Keratinocyte (primary cell): ENCODE measurements at regions not wholly inside any gene's neighbourhood (a gene's known extent, or its start where the extent isn't known, plus 50 kb on each side); places are given as distances from the start of the nearest gene placed in this dataset.

Experiments used
- DNase-seq: peaks from one replicate; pipeline ENCODE4 v3.0.0-alpha.2; 2011; ENCODE audit warnings: low read depth, missing footprints, low spot score
- FAIRE-seq: peaks from 2 replicates; lab custom pipeline; 2011; peaks lifted over from hg19 to GRCh38; lab: Jason Lieb, UNC
- H2AFZ ChIP-seq: 2 replicates; pipeline ENCODE4 v1.6.0; 2012; ENCODE audit warnings: low read length, control low read depth, inconsistent platforms; ENCODE audit not compliant: control insufficient read depth
- H3K27ac ChIP-seq: 2 replicates; pipeline ENCODE4 v1.5.1; 2011; ENCODE audit warnings: low read length; ENCODE audit not compliant: control insufficient read depth, insufficient read depth
- H3K27me3 ChIP-seq: 3 replicates; pipeline ENCODE4 v1.6.0; 2011; ENCODE audit warnings: low read length; ENCODE audit not compliant: control insufficient read depth, insufficient read depth; ENCODE audit errors: extremely low read depth
- H3K36me3 ChIP-seq, 2 experiments: 2 replicates in 1 of 2; 3 replicates in 1 of 2; pipeline ENCODE4 v1.5.1; 2011; ENCODE audit warnings: low read length in 2 of 2, mild to moderate bottlenecking in 1 of 2; ENCODE audit not compliant: control insufficient read depth in 2 of 2, insufficient read depth in 2 of 2; ENCODE audit errors: extremely low read depth in 1 of 2
- H3K4me1 ChIP-seq: 3 replicates; pipeline ENCODE4 v1.5.1; 2011; ENCODE audit warnings: low read length; ENCODE audit not compliant: control insufficient read depth, insufficient read depth; ENCODE audit errors: extremely low read depth
- H3K4me2 ChIP-seq: 3 replicates; pipeline ENCODE4 v1.6.0; 2011; ENCODE audit warnings: low read depth, low read length; ENCODE audit not compliant: control insufficient read depth, insufficient read depth; ENCODE audit errors: extremely low read depth
- H3K4me3 ChIP-seq, 3 experiments: fragments of 200-600 bp in 1 of 3; sonication (generic) in 1 of 3; 2 replicates in 2 of 3; 3 replicates in 1 of 3; pipeline ENCODE4 v1.5.1; 2011 to 2016; ENCODE audit warnings: low read length in 3 of 3, mild to moderate bottlenecking in 3 of 3, control low read depth in 2 of 3, inconsistent platforms in 1 of 3, low read depth in 1 of 3, mixed read lengths in 1 of 3, mixed run types in 1 of 3, moderate library complexity in 1 of 3; ENCODE audit not compliant: control insufficient read depth in 2 of 3, insufficient read depth in 2 of 3; ENCODE audit errors: extremely low read depth in 1 of 3
- H3K79me2 ChIP-seq: 2 replicates; pipeline ENCODE4 v1.6.0; 2012; ENCODE audit warnings: low read length; ENCODE audit not compliant: control insufficient read depth, insufficient read depth
- H3K9ac ChIP-seq: 3 replicates; pipeline ENCODE4 v1.6.0; 2011; ENCODE audit warnings: low read length; ENCODE audit not compliant: control insufficient read depth, insufficient read depth; ENCODE audit errors: extremely low read depth
- H3K9me1 ChIP-seq: 3 replicates; pipeline ENCODE4 v1.6.0; 2011; ENCODE audit warnings: low read length; ENCODE audit not compliant: control insufficient read depth, insufficient read depth; ENCODE audit errors: extremely low read depth
- H3K9me3 ChIP-seq: 2 replicates; pipeline ENCODE4 v1.5.1; 2012; ENCODE audit warnings: low read depth, low read length; ENCODE audit not compliant: control insufficient read depth
- H4K20me1 ChIP-seq: 3 replicates; pipeline ENCODE4 v1.6.0; 2011; ENCODE audit warnings: low read length; ENCODE audit not compliant: control insufficient read depth, insufficient read depth; ENCODE audit errors: extremely low read depth
- CTCF ChIP-seq, 3 experiments: IDR thresholded peaks in 1 of 3; conservative IDR thresholded peaks in 1 of 3; optimal IDR thresholded peaks in 1 of 3; 2 replicates in 2 of 3; 3 replicates in 1 of 3; pipeline versions ENCODE3 to v1.5.1; 2011; ENCODE audit warnings: low read length in 3 of 3, mild to moderate bottlenecking in 3 of 3, moderate library complexity in 2 of 3, control low read depth in 1 of 3, inconsistent platforms in 1 of 3; ENCODE audit not compliant: insufficient read depth in 2 of 3; ENCODE audit errors: extremely low read depth in 1 of 3
- EZH2 ChIP-seq: IDR thresholded peaks from one replicate; pipeline ENCODE4 v1.6.1; 2012; ENCODE audit warnings: inconsistent platforms, mild to moderate bottlenecking, low read length, moderate library complexity
- dilution Hi-C: fragments of 300-500 bp; cut with MboI; formaldehyde crosslinking; loops from one replicate; pipeline ENCODE4 v1.7.0; 2020; ENCODE audit warnings: low sequenced_read_pairs; ENCODE audit not compliant: extremely low pct_ligation_motif_present

- no peak overlapping the region for H3K4me2 ChIP-seq
- H3K27me3 ChIP-seq, result no peaks in the 10 kb centered on the region
- no peaks in the 10 kb centered on the region for H3K79me2 ChIP-seq
- no peaks in the 10 kb centered on the region for H3K9me3 ChIP-seq
- H3K4me3 ChIP-seq, result no peak overlapping the region
- no peak overlapping the region for H2AFZ ChIP-seq
- H3K27ac ChIP-seq, result no peak overlapping the region
- H3K9me1 ChIP-seq, result no peaks in the 10 kb centered on the region
- no peaks in the 10 kb centered on the region for H4K20me1 ChIP-seq
- DNase-seq (no peak), FAIRE-seq (no peak)
- no peaks in the 10 kb centered on the region for H3K36me3 ChIP-seq
- no peak overlapping the region for H3K9ac ChIP-seq
- H3K4me1 ChIP-seq, result no peaks in the 10 kb centered on the region
- TF ChIP-seq EZH2 (no peak), CTCF (optimal IDR thresholded peaks at IDR 0.05 in 1 of 3, IDR thresholded peaks at IDR 0.05 in 1 of 3, conservative IDR thresholded peaks at IDR 0.05 in 1 of 3; ENCODE audit: extremely low read depth in 1 of 3, insufficient read depth in 2 of 3, low read length in 3 of 3) (no peak)
- dilution Hi-C loops, result no loop called here
Measured at GRCh38 chr5:175107028-175107588, 336.9 kb downstream of the DRD1 start.

GRCh38 chr5:175104677-175105076, 339.3 kb downstream of the DRD1 start:
- DNase-seq, result no peak
- no peak for TF ChIP-seq CTCF (optimal IDR thresholded peaks at IDR 0.05 in 1 of 3, IDR thresholded peaks at IDR 0.05 in 1 of 3, conservative IDR thresholded peaks at IDR 0.05 in 1 of 3; ENCODE audit: extremely low read depth in 1 of 3, insufficient read depth in 2 of 3, low read length in 3 of 3)
- Histone ChIP-seq H3K27me3 (no peaks in the 10 kb centered on the region), H2AFZ (no peak overlapping the region), H3K4me3 (no peak overlapping the region), H3K9me3 (no peaks in the 10 kb centered on the region), H3K79me2 (no peaks in the 10 kb centered on the region), H3K27ac (no peak overlapping the region), H3K36me3 (no peaks in the 10 kb centered on the region), H3K4me2 (no peak overlapping the region), H3K9me1 (no peaks in the 10 kb centered on the region), H3K4me1 (no peaks in the 10 kb centered on the region), H3K9ac (no peak overlapping the region), H4K20me1 (no peaks in the 10 kb centered on the region)
- FAIRE-seq, result no peak
- dilution Hi-C loops, result no loop called here
